Renal cortical epithelial cell (primary cell): ENCODE measurements at regions not wholly inside any gene's neighbourhood (a gene's known extent, or its start where the extent isn't known, plus 50 kb on each side); places are given as distances from the start of the nearest gene placed in this dataset.
"Not testable (repeated sequence)": the region's sequence is repeated elsewhere in the genome, so short reads cannot be mapped to it uniquely, and the experiment has no call there.

ENCODE experiments used
- DNase-seq: peaks from one replicate; pipeline ENCODE4 v3.0.0-alpha.2; 2011; ENCODE audit warnings: low read depth

- no peak for DNase-seq
These were observed 491.7 kb upstream of the LMO3 start for GRCh38 chr12:17097674-17098073.

GRCh38 chr12:17084831-17085230 is 478.9 kb upstream of the LMO3 start:
- DNase-seq, result no peak

- no peak for DNase-seq
These were observed 473.4 kb upstream of the LMO3 start for GRCh38 chr12:17079251-17079909.

- DNase-seq, result no peak
These were observed 471.6 kb upstream of the LMO3 start for GRCh38 chr12:17077594-17077993.

- DNase-seq, result no peak
These were observed 470.8 kb upstream of the LMO3 start for GRCh38 chr12:17076811-17077210.

- peak; percentile 36 for DNase-seq
These were observed 470.2 kb upstream of the LMO3 start for GRCh38 chr12:17076028-17076744.

- no peak for DNase-seq
These were observed 458.9 kb upstream of the LMO3 start for GRCh38 chr12:17064834-17065233.

GRCh38 chr12:17062267-17063036 is 456.5 kb upstream of the LMO3 start:
- DNase-seq, result peak; percentile 53

GRCh38 chr12:17060260-17060659 is 454.3 kb upstream of the LMO3 start:
- peak; percentile 36 for DNase-seq

GRCh38 chr12:17056546-17056945 is 450.6 kb upstream of the LMO3 start:
- DNase-seq, result no peak

- DNase-seq, result no peak
These were observed 433.0 kb upstream of the LMO3 start for GRCh38 chr12:17038923-17039322.

GRCh38 chr12:17035372-17035771 is 429.4 kb upstream of the LMO3 start:
- DNase-seq, result no peak

GRCh38 chr12:17030338-17030737 is 424.4 kb upstream of the LMO3 start:
- DNase-seq, result no peak

GRCh38 chr12:17028348-17028747 is 422.4 kb upstream of the LMO3 start:
- no peak for DNase-seq

- not testable (repeated sequence) for DNase-seq
These were observed 419.5 kb upstream of the LMO3 start for GRCh38 chr12:17025424-17025823.

GRCh38 chr12:17020765-17021164 is 414.8 kb upstream of the LMO3 start:
- DNase-seq, result no peak

- DNase-seq, result no peak
These were observed 411.4 kb upstream of the LMO3 start for GRCh38 chr12:17017402-17017801.

GRCh38 chr12:17016116-17016864 is 410.3 kb upstream of the LMO3 start:
- no peak for DNase-seq

GRCh38 chr12:17015501-17015900 is 409.5 kb upstream of the LMO3 start:
- DNase-seq, result no peak

GRCh38 chr12:17007442-17008040 is 401.6 kb upstream of the LMO3 start:
- DNase-seq, result not testable (repeated sequence)

GRCh38 chr12:16998538-16998937 is 392.6 kb upstream of the LMO3 start:
- not testable (repeated sequence) for DNase-seq

- DNase-seq, result no peak
These were observed 378.5 kb upstream of the LMO3 start for GRCh38 chr12:16984484-16984883.
